Effector CD8-positive, alpha-beta T cell (primary cell): ENCODE measurements at regions not wholly inside any gene's neighbourhood (a gene's known extent, or its start where the extent isn't known, plus 50 kb on each side); places are given as distances from the start of the nearest gene placed in this dataset.
"Not testable (repeated sequence)": the region's sequence is repeated elsewhere in the genome, so short reads cannot be mapped to it uniquely, and the experiment has no call there.

Experiments used
- DNase-seq: peaks from one replicate; lab custom pipeline; 2025; lab: John Stamatoyannopoulos, UW

DNA sequence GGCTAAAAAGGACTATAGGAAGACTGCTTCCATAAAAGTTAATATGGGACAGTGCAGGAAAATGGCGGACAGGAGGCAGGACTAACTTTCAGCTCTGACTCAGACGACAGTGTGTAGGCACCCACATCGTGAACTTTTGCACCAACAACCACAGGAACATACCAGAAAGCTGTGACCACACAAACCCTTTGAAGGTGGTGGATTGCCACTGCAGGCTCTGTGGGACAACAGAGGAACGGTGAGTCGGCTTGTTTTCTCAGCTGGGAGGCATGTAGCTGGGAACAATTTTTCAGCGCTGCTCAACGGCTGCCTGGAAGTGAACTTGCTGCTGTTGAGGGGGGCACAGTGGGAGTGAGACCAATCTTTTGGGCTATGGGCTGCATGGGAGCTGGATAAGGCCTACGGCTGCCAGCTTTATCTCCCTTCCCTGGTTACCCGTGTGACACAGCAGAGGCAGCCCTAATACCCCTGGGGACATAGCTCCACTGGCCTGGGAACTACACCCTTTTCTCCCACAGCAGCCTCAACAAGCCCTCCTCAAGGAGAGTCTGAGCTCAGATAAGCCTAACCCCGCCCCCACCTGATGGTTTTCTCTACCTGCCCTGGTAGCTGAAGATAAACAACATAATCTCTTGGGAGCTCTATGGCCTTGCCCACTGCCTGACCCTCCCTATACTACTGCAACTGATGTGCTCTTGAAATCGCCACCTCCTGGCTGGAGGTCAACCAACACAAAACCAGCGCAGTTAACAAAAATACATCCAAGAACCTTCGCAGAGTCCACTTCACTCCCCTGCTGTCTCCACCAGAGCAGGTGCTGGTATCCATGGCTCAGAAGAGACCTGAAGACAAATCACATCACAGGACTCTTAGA, 1537.0 kb downstream of the C4orf33 start:
- DNase-seq, result no peak

DNA sequence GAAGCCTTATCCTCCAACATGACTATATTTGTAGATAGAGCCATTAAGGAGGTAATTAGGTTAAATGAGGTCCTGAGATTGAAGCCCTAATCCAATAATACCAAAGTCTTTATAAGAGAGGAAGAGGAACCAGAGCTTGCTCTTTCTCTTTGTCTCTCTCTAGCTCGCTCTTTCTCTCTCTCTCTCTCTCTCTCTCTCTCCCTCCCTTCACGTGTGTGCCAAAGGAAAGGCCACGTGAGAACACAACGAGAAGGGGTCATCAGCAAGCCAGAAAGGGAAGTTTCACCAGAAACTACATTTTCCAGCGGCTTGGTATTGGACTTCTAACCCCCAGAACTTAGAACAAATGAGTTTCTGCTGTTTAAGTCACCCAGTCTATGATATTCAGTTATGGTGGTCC, 1540.5 kb downstream of the C4orf33 start:
- no peak for DNase-seq

DNA sequence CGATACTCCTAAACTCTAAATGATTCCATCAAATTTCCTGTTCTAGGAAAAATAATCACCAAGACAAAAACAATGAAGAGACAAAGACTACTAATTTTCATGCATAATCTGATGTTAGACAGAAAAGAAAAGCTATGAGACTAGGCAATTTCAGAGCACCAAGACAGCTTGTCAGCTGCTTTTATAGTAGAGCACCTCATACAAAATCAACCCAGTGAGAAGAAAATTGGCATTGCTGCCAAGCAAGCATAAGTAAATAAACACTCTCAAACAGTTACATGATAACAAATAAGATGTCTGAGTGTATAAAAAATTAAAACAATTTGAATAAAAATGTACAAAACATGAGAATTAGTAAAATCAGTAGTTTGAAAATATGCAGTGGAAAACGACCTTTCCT, 1544.6 kb downstream of the C4orf33 start:
- DNase-seq, result no peak

DNA sequence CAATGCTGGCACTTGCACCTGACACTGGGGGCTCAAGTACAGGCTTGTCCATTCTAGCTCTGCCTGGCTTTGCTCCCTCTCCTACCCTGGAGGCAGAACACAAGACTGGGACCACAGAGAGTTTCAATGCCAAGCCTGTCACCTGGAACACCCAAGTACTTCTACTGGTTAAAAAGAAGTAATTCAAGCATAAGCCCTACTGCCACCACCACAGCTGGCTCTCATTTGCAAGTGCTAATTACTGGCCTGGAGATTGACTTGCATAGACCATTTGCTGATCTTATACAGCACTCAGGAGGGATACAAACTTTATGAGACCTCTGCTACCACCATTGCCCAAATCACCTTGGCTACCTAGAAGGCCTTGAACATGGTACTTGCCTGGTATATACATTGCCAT, 1550.9 kb downstream of the C4orf33 start:
- no peak for DNase-seq

DNA sequence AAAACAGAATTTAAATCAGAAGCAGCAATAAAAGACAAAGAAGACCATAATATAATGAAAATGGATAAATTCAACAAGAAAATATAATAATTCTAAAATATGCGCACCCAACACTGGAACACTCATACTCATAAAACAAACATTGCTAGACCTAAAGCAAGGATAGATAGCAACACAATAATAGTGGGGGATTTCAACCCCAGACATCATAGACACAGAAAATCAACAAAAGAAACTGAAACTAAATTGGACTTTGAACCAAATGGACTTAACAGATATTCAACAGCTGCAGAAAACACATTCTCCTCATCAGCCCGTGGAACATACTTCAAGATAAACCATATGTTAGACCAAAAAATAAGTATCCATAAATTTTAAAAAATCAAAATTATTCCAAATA, 1552.6 kb downstream of the C4orf33 start:
- no peak for DNase-seq

DNA sequence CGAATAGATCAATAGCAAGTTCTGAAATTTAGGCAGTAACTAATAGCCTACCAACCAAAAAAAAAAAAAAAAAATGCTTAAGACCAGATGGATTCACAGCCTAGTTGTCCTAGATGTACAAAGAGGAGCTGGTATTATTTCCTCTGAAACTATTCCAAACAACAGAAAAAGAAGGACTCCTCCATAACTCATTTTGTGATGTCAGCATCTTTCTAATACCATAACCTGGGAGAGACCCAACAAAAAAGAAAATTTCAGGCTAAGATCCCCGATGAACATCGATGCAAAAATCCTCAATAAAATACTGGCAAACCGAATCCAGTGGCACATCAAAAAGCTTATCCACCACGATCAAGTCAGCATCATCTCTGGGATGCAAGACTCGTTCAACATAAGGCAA, 1557.9 kb downstream of the C4orf33 start:
- DNase-seq, result no peak

DNA sequence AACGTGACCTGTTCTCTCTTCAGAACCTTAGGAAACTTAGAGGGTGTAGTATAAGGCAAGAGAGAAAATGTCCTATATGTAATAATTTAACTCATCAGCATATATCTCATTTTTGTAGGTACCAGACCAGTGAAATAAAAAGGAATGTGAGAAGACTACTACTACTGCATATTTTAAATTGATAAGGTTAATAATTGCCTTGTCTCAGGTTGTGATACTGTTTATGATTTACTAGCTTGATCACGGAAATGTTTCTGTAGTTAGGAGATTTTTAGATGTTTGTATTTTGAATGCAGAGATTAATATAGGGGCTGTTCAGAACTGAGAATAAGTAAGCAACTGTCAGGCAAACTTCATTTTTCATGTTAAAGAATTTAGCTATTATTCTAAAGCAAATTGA, 1563.4 kb downstream of the C4orf33 start:
- no peak for DNase-seq

DNA sequence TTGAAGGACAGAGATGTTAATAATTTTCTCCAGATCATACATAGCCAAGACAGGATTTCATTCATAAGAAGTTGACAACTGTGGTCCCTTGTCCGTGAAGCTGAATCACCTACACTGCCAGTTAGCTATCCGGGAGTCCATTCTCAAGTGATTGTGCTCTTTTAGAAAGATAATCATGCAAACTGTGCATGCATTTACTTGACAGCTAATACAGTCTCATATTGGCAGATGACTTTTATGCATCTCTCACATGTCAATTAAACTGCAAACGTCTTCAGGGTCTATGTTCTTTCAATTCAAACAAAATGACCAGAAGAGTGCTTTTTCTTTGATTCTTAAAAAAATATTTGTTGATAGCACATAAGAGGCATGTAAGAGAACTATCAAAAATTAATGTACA, 1572.9 kb downstream of the C4orf33 start:
- no peak for DNase-seq

DNA sequence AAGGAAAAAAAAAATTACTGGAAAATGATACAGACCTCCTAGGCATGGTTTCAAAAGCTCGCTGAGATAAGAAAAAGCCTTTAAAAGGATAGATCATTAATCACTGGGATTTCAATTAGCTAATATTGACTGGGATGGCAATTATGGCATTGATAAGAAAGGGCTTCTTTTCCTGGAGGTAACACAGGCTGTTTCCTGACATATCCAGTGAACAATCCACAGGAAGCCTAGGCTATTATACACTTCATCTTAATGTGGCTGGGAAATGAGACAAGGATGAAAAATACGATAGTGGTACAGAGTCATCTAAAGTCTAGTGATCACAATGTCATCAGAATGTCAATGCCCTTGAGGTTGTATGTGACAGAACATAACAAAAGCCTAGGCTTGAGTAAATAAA, 1579.3 kb downstream of the C4orf33 start:
- DNase-seq, result no peak

DNA sequence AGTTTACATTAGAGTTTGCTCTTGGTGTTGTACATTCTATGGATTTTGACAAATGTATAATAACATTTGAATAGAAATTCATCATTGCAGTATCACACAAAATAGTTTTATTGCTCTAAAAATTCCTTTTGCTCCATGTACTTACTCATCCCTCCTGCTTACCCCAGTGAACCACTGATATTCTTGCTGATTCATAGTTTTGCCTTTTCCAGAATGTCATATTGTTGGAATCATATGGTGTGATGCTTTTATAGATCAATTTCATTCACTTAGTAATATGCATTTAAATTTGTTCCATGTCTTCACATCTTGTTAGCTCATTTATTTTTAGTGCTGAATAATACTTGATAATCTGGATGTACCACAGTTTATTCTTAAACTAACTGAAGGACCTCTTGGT, 1593.2 kb downstream of the C4orf33 start:
- DNase-seq, result no peak

DNA sequence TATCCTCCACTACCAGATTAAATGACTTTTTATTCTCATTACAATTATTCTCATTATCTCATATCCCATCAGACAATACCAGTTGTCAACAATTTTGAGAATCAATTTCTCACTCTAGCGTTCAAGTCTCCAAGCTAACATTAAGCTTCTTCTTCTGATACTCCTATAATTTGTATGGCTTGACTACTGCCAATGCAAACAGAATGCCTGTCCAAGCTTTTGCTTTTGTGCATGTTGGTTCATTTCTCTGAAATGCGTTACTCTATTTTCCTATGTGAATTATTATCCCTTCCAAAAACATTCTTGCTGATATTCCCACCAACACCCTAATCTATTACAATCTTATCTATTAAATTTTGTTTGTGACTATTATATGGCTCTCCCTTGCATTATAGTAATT, 1602.3 kb downstream of the C4orf33 start:
- DNase-seq, result no peak

DNA sequence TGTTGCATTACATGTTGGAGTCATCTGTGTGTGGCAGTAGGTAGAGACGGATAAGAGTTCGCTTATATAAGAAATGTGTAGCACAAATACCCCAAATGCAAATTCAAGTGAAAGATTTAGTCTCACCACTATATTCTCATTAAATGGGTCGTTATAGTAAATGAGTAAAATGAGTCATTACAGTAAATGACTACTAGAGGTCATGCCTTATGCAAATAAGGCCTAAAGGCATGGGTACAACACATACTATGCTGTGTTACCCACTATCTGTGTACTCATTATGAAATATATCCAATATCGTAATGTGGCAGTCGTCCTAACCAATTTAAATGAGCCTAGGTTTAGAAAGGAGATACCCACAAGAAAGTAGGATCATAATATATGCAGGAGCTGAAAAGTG, 1603.1 kb downstream of the C4orf33 start:
- no peak for DNase-seq

DNA sequence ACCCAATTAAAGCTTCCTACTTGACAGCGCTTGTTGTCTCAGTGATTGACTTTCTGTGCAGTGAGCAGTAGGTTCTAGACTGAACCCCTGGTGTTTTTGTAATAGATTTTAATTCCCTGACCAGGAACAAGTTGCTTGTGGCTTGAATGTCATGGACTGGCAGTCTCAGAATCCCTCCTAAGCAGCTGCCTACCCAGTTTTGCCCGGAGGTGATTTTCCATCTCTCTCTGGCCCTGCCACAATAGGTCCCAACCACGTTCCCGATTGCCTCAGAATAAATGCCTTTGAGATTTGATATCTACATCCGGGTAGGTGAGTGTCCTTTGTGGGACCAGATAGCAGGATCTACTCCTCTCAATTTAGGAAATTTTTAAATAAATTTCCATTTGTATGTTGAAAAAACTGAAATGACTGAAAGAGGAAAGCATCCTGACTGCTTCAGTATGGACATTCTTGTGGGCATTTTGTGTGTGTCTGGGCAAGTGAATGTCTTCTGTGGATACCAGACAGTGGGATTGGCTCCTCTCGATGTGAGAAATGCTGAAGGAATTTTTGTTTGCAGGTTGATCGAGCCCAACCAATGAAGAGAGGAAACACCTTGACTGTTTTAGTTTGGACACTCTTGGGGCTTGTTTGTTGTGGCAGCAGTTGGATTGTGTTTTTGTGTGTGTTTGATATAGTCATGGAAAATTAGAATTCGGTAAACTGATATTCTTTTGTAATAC, 1607.4 kb downstream of the C4orf33 start:
- DNase-seq, result no peak

DNA sequence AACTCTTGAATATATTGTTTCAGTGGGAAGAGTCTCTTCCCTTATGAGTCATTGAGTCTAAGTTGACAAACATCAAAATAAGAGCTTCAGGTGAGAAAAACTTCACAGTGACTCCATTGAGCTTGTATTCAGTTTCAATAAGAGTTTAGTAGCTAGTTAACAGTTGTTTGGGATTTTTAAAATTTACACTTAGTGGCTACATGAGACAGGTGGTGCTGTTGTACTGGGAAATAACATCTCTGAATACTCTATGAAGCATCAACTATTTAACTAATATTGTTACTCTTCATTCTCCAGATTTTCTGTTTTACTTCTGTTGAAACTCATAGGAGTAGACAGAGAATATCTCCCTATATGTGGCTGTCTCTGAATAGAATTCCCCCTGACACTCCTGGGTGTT, 1609.1 kb downstream of the C4orf33 start:
- no peak for DNase-seq

DNA sequence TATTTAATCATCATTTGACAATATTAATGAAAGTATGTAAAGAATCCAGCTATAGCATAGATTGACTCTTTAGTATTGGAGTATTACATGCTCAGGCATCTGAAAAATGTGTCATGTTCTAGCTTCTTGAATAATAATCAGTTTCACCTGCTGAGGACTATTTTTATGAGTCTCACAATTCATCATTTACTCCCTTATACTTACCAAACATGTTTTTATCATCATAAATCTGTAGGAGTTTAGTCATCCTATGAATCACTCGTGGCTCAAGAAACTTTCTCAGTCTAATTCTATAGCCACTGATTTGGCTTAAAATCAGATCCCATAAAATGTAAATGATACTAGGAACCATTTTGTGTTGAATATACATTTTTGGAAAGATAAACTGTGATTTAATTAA, 1616.1 kb downstream of the C4orf33 start:
- no peak for DNase-seq

DNA sequence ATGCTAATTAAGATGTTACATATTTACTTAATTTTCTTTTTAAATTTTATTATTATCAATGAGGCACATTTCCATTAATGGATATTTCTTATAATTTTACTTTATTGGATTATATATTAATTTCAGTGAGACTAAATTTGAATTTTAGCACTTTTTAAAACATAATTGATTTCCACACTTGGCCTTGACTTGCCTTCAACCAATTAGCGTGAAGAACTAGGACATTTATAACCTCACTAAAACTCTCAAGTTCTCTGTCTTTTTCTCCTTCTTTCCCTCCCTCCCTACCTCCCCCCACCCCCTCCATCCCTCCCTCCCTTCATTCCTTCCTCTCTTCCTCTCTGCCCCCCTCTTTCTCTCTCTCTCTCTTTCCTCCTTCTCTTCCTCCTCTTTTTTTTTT, 1618.1 kb downstream of the C4orf33 start:
- DNase-seq, result no peak

DNA sequence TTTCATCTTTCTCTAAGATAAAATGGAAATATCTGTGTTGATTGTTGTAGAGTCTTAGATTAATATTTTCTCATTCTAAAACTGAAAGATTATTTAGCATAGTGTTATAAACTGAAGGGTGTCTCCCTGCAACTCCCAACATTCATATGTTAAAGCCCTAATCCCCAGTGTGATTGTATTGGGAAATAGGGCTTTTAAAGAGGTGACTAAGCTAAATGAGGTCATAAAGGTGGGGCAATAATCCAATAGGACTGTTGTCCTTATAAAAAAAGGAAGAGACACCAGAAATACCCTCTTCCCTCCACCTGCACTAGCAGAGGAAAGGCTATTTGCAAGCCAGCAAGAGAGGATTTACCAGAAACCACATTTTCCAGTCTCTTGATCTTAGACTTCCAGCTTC, 1626.4 kb downstream of the C4orf33 start:
- DNase-seq, result no peak

DNA sequence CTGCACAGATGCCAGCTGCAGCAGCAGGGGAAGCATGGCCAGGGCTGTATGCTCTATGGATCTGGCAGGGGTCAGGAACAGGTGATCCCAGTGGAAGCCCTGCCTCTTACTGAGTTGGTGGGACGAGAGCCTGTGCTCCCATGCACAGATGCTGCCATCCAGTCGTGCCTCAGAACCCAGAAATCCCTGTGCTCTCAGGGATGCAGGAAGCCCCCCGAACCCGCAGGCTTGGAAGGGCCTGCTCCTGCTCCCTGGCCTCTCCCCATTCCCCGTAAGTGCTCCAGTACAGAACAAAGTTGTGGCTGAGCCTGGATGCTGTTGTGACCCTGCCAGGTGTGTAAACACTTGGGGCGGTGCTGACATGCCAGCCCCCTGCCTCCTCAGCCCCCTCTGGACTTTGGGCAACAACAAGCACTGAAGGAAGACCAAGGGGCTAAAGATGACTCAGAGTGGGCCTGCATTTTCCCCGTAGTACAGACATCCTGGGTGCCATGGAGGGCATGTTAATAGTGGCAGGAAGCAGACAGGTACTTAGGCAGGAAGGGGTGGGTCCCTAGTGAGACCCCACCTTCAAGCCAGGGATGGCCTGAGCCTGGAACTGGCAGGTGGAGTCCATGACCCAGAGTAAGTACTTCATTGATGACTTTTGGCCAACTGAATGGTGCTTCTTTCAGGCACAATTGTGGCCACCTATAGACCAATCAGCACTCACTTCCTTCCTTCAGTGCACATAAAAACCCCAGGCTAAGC, 1640.7 kb downstream of the C4orf33 start:
- DNase-seq, result no peak

DNA sequence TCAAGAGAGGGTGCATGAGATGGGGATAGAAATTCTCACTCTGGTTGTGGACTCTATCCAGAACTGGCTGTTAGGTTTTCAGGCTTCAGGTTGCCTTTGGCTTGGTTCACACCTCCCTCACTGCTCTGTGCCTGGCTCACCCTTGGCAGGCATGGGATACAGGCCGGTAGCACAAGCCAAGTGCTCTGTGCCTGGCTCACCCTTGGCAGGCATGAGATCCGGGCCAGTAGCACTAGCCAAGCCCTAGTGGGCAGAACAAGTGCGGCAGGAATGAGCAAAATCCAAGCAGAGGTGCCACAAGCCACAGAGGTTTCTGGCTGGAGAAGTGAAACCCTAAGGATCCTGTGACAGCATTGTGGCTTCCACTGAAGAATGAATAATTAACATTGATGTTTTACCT, 1642.3 kb downstream of the C4orf33 start:
- no peak for DNase-seq

DNA sequence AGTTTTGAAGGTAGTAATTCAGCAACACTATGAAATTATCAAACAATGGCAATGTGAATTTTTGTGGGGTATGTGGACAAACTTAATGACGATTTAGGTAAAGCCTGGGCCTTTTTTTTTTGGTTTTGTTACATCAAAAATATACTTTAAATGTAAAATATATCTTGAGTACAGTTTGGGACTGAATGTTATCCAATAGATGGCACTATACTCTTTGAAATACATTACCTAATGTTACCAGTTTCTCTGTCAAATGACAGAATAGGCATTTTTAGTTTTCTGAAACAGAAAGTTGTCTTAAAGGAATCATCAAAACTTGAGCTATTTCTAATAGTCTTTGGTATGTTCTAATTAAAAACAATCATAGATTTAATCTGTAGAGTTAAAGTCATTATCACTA, 1651.9 kb downstream of the C4orf33 start:
- DNase-seq, result no peak

DNA sequence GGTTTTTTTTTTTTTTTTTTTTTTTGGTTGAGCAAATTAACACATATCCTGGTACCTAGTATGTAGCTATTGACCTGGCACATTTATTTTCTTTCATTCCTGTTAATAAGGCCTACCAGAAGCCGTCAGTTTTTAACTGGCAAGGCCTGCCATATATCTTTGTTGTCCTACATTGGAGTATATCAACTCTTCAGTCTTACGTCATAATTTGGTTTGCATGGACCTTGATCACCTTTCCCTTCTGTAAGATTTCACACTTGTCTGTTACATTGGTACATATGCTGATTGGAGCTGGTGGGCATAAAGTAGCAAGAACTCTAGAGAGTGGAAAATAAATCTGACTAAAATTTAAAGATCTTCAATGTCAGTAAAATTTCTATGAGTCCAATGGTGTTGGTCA, 1658.0 kb downstream of the C4orf33 start:
- no peak for DNase-seq

DNA sequence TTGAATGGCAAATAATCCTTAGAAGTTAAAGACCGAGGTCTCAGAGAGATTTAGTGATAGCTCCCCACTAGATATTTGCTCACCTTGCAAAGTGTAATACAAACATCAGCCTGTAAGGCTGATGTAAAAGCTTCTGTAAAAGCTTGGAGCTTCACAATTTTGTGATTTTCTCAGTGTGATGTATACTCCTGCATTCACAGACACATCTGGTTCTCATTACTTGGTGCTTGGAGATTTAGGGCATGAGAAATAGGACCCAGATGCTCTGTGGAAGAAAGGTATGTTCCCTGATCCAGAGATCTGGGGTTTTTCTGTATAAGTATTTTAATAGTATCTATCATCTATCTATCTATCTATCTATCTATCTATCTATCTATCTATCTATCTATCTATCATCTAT, 1664.3 kb downstream of the C4orf33 start:
- no peak for DNase-seq

DNA sequence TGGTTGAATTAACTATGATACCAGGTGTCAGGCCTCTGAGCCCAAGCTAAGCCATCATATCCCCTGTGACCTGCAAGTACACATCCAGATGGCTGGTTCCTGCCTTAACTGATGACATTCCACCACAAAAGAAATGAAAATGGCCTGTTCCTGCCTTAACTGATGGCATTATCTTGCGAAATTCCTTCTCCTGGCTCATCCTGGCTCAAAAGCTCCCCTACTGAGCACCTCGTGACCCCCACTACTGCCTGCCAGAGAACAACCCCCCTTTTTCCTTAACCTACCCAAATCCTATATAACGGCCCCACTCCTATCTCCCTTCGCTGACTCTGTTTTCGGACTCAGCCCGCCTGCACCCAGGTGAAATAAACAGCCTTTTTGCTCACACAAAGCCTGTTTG, 1671.4 kb downstream of the C4orf33 start:
- DNase-seq, result not testable (repeated sequence)
